Activated CD8-positive, alpha-beta memory T cell treated with anti-CD3 and anti-CD28 coated beads, Interleukin-2, amount 50 U/mL, for 24 hours (primary cell): ENCODE measurements at regions not wholly inside any gene's neighbourhood (a gene's known extent, or its start where the extent isn't known, plus 50 kb on each side); places are given as distances from the start of the nearest gene placed in this dataset.

Source experiments
- DNase-seq: peaks from one replicate; pipeline ENCODE4 v3.0.0-alpha.2; 2020; ENCODE audit errors: extremely low read depth

GRCh38 chr13:95352486-95352885, 51.2 kb upstream of the ABCC4 start:
- no peak for DNase-seq

- DNase-seq = no peak
These were observed 52.9 kb upstream of the ABCC4 start for GRCh38 chr13:95354156-95354555.

- no peak for DNase-seq
These were observed 53.6 kb upstream of the ABCC4 start for GRCh38 chr13:95354680-95355487.

GRCh38 chr13:95355494-95355893, 54.2 kb upstream of the ABCC4 start:
- DNase-seq = no peak

- DNase-seq = no peak
These were observed 55.7 kb upstream of the ABCC4 start for GRCh38 chr13:95356916-95357315.

DNA sequence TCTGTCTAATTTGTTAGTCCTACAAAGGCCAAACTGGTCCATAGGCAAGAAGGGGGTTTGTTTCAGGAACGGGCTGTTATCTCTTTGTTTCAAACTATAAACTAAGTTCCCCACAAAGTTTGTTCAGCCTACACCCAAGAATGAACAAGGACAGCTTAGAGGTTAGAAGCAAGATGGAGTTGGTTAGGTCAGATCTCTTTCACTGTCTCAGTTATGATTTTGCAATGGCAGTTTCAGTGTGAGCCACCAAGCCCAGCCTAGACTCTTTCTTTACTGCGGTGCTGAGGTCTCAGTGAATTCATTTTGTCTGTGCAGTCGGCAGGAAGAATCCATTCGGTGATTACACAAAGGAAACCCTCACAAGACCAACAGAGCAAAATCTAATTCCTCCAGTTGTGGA, 56.6 kb upstream of the ABCC4 start:
- DNase-seq = no peak

GRCh38 chr13:95360052-95360451, 58.8 kb upstream of the ABCC4 start:
- DNase-seq = no peak

DNA sequence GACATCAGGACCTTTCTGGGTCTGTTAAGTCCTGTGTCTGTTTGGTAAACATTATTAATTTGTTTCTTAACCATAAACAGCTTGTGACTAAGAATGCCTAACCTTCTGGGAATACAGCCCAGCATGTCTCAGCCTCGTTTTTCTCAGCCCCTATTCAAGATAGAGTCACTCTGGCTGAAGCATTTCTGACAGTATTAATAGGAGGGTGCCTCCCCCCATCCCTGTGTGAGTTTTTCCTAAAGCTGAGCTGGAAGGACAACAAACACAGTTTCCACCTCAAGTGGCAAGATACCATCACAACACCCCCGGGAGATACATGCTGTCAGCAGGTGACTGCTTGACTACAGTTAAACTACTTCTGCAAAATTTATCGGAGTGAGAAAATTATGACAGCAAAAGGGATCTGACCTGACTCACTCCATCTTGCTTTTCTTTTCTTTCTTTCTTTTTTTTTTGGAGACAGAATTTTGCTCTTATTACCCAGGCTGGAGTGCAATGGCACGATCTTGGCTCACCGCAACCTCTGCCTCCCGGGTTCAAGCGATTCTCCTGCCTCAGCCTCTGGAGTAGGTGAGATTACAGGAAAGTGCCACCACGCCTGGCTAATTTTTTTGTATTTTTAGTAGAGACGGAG, 59.3 kb upstream of the ABCC4 start:
- DNase-seq = no peak

DNA sequence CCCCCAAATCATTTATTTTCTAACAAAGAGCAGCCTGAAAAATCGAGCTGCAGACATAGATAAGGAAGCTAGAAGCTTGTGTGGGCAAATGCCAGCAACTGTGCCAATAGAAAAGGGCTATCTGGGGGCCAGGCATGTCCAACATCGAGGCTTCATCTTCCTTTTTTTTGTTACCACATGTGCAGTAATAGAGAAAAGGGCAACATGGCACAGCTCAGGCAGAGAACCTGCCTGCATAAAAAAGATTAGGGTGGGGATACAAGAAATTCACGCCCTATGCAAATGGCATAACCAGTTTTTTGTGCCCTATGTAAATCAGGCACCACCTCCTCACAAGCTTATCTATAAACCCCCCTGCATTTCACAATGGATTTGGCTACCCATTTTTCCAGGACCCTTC, 60.4 kb upstream of the ABCC4 start:
- no peak for DNase-seq

DNA sequence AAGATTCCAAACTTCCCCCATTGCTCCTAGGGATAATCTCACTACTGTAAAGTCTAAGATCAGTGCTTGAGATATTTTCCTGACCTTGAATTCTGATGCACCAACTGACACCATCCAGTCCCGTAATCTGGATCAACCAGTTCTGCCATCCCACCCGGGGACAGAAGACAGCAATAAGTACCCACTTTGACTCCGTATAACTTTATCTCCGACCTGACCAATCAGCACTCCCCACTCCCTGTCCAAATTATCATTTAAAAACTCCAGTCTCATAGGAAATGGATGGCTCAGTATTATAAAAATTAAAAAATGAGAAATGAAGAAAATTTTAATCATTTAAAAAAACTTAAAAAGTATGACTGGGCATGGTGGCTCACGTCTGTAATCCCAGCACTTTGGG, 61.4 kb upstream of the ABCC4 start:
- no peak for DNase-seq

DNA sequence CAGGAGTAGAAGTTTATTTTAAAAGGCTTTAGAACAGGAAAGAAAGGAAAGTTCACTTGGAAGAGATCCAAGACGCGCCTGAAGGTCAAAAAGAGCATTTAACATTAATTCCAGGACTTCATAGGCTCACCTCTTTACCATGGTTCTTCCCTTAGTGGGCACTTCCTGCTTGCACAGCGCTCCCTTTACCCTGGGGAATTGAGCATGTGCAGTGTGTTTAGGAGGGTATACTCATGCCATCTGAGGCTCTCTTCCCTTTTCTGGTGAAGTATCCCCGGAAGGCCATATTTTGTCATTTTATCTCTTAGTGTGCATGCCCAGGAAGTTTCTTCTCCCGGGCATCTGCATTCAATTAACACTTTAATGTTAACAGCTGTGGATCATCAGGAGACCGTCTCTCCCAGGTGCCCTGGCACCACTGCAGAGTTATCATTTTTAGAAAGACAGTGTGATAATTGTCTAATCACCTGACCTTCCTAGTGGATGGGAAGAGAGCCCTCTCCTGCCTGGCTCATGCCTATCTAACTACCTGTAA, 66.1 kb upstream of the ABCC4 start:
- DNase-seq = no peak

DNA sequence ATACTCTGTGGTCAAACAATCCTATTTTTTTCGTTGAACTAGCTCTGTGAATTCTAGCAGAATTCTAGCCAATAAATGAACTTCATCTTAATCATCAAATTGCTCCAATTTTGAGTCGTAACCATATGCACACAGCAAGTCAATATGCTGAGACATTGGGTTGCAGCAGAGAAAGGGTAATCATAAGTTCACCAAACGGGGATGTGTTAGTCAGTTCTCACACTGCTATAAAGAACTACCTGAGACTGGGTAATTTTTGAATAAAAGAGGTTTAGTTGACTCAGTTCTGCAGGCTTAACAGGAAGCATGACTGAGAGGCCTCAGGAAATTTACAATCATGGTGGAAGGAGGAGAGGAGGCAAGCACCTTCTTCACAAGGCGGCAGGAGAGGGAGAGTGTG, 67.7 kb upstream of the ABCC4 start:
- DNase-seq = no peak

GRCh38 chr13:95375706-95376105, 74.5 kb upstream of the ABCC4 start:
- DNase-seq = no peak

DNA sequence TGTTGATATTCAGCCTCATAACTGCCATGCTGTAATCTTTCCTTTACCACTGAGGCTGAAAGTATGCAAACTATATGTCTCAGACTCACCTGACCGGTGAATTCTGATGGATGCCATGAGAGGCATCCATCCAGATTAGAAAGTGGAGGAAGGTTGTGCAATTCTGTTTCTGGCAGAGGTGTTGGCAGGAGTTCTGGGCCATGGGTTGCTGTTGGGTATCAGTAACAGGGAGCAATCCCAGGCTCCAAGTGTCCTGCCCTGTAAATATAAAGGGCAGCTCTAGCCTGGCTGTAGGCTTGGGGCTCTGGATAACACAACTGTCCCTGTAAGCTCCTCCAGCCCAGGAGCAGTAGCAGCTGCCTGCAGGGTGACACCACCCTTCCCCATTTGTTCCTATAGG, 77.4 kb upstream of the ABCC4 start:
- no peak for DNase-seq

DNA sequence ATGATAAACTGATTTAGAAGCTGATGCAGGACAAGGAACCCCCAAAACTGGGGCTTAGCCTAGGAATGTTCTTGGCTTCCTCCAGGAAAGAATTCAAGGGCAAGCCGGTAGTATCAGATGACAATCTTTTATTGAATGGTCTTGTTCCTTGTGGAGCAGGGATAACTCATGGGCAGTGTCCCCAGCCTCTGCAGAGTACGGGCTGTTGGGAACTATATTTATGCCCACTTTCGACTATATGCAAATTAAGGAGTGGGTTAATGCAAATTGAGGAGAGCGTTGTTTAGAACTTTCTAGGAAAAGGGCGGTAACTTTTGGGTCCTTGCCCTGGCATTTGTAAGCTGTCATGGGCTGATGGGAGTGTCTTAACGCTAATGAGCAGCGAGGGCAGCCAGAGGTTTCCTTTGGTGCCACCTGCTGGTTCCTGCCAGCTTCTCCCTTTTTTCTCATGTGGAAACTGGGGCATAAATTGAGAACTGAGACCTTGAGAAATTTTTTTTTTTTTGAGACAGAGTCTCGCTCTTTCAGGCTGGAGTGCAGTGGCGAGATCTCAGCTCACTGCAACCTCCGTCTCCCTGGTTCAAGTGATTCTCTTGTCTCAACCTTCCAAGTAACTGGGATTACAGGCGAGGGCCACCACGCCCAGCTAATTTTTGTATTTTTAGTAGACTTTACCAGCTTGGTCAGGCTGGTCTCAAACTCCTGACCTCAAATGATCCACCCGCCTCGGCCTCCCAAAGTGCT, 79.4 kb upstream of the ABCC4 start:
- DNase-seq = peak; percentile 31

DNA sequence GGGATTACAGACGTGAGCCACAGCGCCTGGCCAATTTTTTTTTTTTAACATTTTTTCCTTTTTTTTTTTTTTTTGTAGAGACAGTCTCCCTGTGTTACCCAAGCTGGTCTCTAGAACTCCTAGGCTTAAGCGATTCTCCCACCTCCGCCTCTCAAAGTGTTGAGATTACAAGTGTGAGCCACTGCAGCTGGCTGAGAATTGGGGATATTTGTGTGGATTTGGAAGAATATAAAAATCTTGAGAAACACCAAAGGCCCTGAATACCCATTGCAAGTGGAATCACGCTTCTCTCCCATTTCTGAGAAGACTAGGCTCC, 79.9 kb upstream of the ABCC4 start:
- no peak for DNase-seq

- no peak for DNase-seq
These were observed 81.2 kb upstream of the ABCC4 start for GRCh38 chr13:95382411-95382810.

- DNase-seq = no peak
These were observed 81.7 kb upstream of the ABCC4 start for GRCh38 chr13:95382916-95383315.

- DNase-seq = no peak
These were observed 84.1 kb upstream of the ABCC4 start for GRCh38 chr13:95385373-95385772.

DNA sequence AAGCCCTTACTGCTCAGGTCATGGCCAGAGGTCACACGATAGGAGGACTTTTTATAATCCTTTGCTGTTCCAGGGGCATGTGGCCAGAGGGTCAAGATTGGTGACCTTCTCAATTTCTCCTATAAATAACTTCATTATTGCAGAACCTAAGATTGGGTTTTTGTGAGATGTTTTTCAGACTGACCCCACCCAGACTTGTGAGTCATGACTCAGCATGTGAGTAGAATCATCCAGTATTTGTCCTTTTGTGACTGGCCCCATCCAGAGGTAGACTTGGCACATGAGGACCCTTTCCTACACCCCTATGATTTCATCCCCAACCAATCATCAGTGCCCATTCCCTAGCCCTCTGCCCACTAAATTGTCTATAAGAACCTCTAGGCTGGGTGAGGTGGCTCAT, 84.5 kb upstream of the ABCC4 start:
- no peak for DNase-seq

GRCh38 chr13:95386370-95386769, 85.1 kb upstream of the ABCC4 start:
- no peak for DNase-seq

- no peak for DNase-seq
These were observed 86.5 kb upstream of the ABCC4 start for GRCh38 chr13:95387733-95388207.
